Left lung (tissue), 4 donors: ENCODE measurements at regions not wholly inside any gene's neighbourhood (a gene's known extent, or its start where the extent isn't known, plus 50 kb on each side); places are given as distances from the start of the nearest gene placed in this dataset.

Experiments
- ATAC-seq: fragments of 200-7000 bp; cut with Tn5 transposase; one replicate; pipeline ENCODE4 v1.9.1; 2020; ENCODE audit warnings: moderate library complexity
- DNase-seq, 4 donors: peaks; one replicate each; pipeline ENCODE4 v3.0.0-alpha.2; 2013 to 2020
- H3K27ac ChIP-seq, 2 donors: fragments of 200-600 bp; sonication (generic) in 1 of 2; one replicate each; pipeline versions ENCODE4 v1.5.0 to v1.8.0; 2020 to 2021
- H3K27me3 ChIP-seq, 2 donors: fragments of 200-600 bp; sonication (generic) in 1 of 2; one replicate each; pipeline versions ENCODE4 v1.5.0 to v1.8.0; 2020 to 2021
- H3K36me3 ChIP-seq, 2 donors: fragments of 200-600 bp; sonication (generic) in 1 of 2; one replicate each; pipeline versions ENCODE4 v1.5.0 to v1.8.0; 2020 to 2021
- H3K4me1 ChIP-seq, 2 donors: fragments of 200-600 bp; one replicate each; pipeline ENCODE4 v1.8.0; 2021
- H3K4me3 ChIP-seq, 2 donors: fragments of 200-600 bp; sonication (generic) in 1 of 2; one replicate each; pipeline versions ENCODE4 v1.5.0 to v1.8.0; 2020 to 2021; ENCODE audit warnings: mild to moderate bottlenecking in 1 of 2
- H3K9me3 ChIP-seq, 2 donors: fragments of 200-600 bp; sonication (generic) in 1 of 2; one replicate each; pipeline versions ENCODE4 v1.5.0 to v1.8.0; 2020 to 2021
- intact Hi-C, 2 donors: fragments of 100-400 bp; cut with DNase I; formaldehyde crosslinking; loops; one replicate each; pipeline versions ENCODE4 v1.11.2 to v1.14.2; 2022
- TF ChIP-seq, protein P1 (sequence below), 2 donors: fragments of 200-600 bp; sonication (generic) in 1 of 2; IDR thresholded peaks; one replicate each; pipeline versions ENCODE4 v1.5.0 to v1.8.0; 2021; ENCODE audit warnings: antibody characterized with exemption in 2 of 2
- donor health status: DM: no; HTN: yes; CAD: no.
- donor health status: DM: no; HTN: no; CAD: no.

DNA sequence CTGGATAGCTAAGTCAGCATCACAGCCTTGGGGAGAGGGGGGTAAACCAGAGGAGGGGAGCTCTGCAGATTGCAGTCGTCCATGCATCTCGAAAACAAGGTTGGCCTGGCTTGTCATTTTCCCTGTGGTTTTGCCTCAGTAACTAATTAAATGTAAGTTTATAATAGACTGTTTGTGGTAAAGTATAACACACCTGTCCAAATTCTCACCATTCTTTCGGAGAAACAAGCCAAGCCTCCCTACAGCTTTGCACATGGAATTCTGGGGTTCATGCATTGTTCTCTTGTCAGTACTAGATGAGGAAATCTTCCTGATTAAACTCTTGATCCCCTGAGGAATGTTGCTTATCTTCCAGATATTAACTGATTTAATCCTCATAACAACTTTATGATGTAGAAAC, 1065.2 kb upstream of the FAM98A start:
- DNase-seq (no peak), ATAC-seq (no peak)
- Histone ChIP-seq H3K27ac (no peak overlapping the region), H3K36me3 (no peaks in the 10 kb centered on the region), H3K9me3 (no peaks in the 10 kb centered on the region), H3K4me3 (no peak overlapping the region), H3K4me1 (no peaks in the 10 kb centered on the region), H3K27me3 (no peaks in the 10 kb centered on the region)
- TF ChIP-seq, protein P1, sequence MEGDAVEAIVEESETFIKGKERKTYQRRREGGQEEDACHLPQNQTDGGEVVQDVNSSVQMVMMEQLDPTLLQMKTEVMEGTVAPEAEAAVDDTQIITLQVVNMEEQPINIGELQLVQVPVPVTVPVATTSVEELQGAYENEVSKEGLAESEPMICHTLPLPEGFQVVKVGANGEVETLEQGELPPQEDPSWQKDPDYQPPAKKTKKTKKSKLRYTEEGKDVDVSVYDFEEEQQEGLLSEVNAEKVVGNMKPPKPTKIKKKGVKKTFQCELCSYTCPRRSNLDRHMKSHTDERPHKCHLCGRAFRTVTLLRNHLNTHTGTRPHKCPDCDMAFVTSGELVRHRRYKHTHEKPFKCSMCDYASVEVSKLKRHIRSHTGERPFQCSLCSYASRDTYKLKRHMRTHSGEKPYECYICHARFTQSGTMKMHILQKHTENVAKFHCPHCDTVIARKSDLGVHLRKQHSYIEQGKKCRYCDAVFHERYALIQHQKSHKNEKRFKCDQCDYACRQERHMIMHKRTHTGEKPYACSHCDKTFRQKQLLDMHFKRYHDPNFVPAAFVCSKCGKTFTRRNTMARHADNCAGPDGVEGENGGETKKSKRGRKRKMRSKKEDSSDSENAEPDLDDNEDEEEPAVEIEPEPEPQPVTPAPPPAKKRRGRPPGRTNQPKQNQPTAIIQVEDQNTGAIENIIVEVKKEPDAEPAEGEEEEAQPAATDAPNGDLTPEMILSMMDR (IDR thresholded peaks at IDR 0.05) = no peak
- intact Hi-C loops = no loop called here

DNA sequence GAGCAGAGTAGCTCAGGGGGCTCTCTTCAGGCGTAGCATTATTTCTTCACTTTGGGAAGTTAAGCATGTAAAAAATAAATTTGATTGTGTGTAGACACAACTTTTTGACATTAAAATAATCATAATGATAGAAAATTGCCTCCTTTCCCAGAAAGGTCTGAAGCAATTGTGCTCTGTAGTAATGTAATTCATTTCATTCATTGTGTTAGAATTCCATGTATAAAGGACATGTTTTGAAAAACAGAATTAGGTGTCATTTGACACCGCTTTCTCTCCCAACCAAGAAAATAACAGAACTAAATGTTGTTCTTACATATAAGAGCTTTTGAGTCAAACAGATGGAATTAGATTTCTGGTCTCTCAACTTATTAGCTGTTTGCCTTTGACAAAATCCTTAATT, 1064.2 kb upstream of the FAM98A start:
- no peaks in the 10 kb centered on the region for H3K4me1 ChIP-seq
- H3K27ac ChIP-seq = no peak overlapping the region
- no peaks in the 10 kb centered on the region for H3K27me3 ChIP-seq
- ATAC-seq (no peak), DNase-seq (no peak)
- TF ChIP-seq, protein P1 (IDR thresholded peaks at IDR 0.05) = no peak
- H3K36me3 ChIP-seq = no peaks in the 10 kb centered on the region
- intact Hi-C loops = no loop called here
- no peaks in the 10 kb centered on the region for H3K9me3 ChIP-seq
- no peak overlapping the region for H3K4me3 ChIP-seq

DNA sequence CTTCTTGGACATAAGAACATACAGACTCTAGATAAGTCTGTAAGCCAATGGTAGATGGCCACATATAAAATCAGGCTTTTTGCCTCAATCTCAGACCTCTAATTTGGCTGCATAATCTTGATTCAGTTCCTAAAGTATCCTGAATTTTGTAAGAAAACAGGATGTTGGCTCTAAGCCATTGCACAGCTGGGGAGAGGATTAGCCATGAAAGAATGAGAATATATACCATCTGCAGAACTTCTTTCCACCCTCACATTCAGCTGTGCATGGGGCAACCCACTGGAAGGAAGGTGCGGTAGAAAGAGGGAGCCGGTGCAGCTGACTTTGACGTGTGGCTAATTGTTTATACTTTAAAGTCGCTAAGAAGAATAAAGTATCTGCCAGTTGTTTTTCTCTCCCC, 1061.6 kb upstream of the FAM98A start:
- intact Hi-C loops = no loop called here
- H3K36me3 ChIP-seq = no peaks in the 10 kb centered on the region
- TF ChIP-seq, protein P1 (IDR thresholded peaks at IDR 0.05) = no peak
- ATAC-seq (no peak), DNase-seq (peak in 2 of 4 donors; percentile 39 to 44)
- no peaks in the 10 kb centered on the region for H3K27me3 ChIP-seq
- no peaks in the 10 kb centered on the region for H3K4me1 ChIP-seq
- no peak overlapping the region for H3K27ac ChIP-seq
- H3K9me3 ChIP-seq = no peaks in the 10 kb centered on the region
- no peak overlapping the region for H3K4me3 ChIP-seq

DNA sequence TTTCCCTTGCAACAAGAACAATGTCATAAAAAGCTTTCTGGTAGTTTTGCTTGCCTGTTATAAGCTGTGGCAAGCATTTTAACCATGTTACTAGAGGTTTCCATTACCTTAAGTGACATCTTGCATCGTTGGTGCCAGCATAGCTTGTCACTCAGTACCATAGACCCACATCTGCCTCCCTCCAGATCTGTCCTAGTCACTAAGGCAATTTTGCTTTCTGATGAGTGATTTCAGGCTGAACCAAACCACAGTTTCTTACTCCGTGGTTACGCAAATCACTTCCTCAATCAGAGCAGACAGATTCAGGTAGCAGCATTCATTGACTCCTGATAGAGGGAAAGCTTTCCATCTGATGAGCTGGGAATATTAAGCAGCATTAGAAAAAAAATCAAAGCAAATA, 1057.5 kb upstream of the FAM98A start:
- DNase-seq = no peak
- H3K36me3 ChIP-seq = no peaks in the 10 kb centered on the region
- intact Hi-C loops = no loop called here
- ATAC-seq = no peak
- H3K27me3 ChIP-seq = no peaks in the 10 kb centered on the region
- no peak overlapping the region for H3K4me3 ChIP-seq
- peaks cover 0 to 4% of the 10 kb centered on the region in 2 donors for H3K9me3 ChIP-seq
- H3K27ac ChIP-seq = no peak overlapping the region
- TF ChIP-seq, protein P1 (IDR thresholded peaks at IDR 0.05) = no peak
- no peaks in the 10 kb centered on the region for H3K4me1 ChIP-seq

DNA sequence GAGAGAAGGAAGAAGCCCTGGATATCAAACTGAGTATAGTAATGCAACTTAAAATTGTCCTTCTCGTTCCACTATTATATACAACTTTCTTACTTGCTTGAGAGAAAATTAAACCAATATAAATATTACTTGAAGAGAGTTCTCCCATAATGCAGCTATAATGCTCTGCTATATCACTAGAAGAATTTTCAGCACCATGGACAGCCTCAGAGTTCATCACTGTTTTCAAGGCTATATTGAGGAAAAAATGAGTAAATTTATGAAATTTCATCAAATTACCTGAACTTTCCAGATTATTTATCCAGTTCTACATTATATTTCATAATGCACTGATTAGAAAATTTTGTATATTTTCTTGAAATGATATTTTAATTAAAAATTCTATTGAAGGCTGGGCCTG, 1053.5 kb upstream of the FAM98A start:
- peak in 2 of 4 donors; percentile 28 to 44 for DNase-seq
- intact Hi-C loops = no loop called here
- peaks cover 0 to 4% of the 10 kb centered on the region in 2 donors for H3K9me3 ChIP-seq

More for the DNA sequence above, 1053.5 kb upstream of the FAM98A start:
- Histone ChIP-seq H3K36me3 (no peaks in the 10 kb centered on the region), H3K27ac (no peak overlapping the region), H3K27me3 (no peaks in the 10 kb centered on the region), H3K4me3 (no peak overlapping the region), H3K4me1 (no peaks in the 10 kb centered on the region)
- no peak for ATAC-seq
- TF ChIP-seq, protein P1 (IDR thresholded peaks at IDR 0.05) = no peak
